ENCODE measurements at regions not wholly inside any gene's neighbourhood (a gene's known extent, or its start where the extent isn't known, plus 50 kb on each side); places are given as distances from the start of the nearest gene placed in this dataset.

DNA sequence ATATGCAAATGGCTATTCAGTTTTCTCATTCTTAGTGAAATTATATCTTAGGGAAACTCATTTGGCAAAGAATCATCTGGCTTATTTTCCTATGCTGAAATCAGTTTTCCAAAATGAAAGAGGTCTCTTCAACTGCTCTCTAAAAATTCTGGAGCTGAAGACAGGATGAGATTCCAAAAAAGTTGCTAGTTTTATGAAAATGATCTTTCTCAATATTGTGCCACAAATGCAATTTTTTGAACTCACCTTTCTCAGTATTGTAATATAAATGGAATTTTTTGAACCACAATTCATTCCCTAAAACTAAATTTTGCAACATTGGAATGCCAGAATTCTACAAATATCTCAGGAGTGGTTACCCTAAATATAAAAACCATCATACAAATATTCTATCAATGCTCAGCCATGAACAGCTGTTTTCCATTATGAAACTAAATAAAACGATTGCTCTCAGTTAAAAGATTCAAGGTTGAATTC is 147.7 kb upstream of the PKDCC start:
- H3K27ac ChIP-seq: no peak overlapping the region
- intact Hi-C loops (cut with DNase I): no loop called here
- H3K27me3 ChIP-seq: no peaks in the 10 kb centered on the region
- TF ChIP-seq POLR2A (IDR thresholded peaks at IDR 0.05) (no peak), EP300 (IDR thresholded peaks at IDR 0.05) (no peak), CTCF (IDR thresholded peaks at IDR 0.05) (no peak)
- no peaks in the 10 kb centered on the region for H3K36me3 ChIP-seq
- no peak overlapping the region for H3K4me3 ChIP-seq
- H3K9me3 ChIP-seq: no peaks in the 10 kb centered on the region
- H3K4me1 ChIP-seq (ENCODE audit: insufficient read depth): peaks cover 10% of the 10 kb centered on the region
- DNase-seq: no peak
- WGBS, 3 donors: 4 to 14% (median 10%) methylated on average over 1 of the region's 1 CpG

DNA sequence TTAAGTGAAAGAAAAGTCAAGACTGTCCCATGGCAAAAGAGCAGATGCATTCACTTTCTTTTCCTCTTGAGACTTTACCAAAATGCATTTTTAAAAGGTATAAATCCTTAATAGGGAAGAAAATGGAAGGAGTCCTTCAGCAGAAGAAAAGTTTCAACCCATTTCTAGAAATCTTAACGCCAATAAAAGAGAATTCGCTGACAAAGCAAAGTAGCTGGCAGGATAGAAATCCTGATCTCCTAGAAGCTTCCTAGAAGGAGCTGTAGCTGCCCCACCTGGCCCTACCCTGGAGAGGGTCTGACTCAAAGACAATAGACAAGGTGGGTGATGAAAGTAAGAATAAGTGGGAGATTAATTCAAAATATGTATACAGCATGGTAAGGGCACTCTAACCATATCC is 144.9 kb upstream of the PKDCC start:
- Histone ChIP-seq H3K27me3 (no peaks in the 10 kb centered on the region), H3K9me3 (no peaks in the 10 kb centered on the region), H3K4me1 (ENCODE audit: insufficient read depth) (peaks cover 21% of the 10 kb centered on the region), H3K4me3 (no peak overlapping the region), H3K36me3 (no peaks in the 10 kb centered on the region), H3K27ac (no peak overlapping the region)
- TF ChIP-seq EP300 (IDR thresholded peaks at IDR 0.05) (no peak), POLR2A (IDR thresholded peaks at IDR 0.05) (no peak), CTCF (IDR thresholded peaks at IDR 0.05) (no peak)
- intact Hi-C loops (cut with DNase I): no loop called here
- DNase-seq: no peak
- 85 to 88% (median 87%) methylated on average over 2 of the region's 2 CpGs for WGBS, 3 donors

- Histone ChIP-seq H3K4me3 (no peak overlapping the region), H3K9me3 (no peaks in the 10 kb centered on the region), H3K27ac (no peak overlapping the region), H3K27me3 (no peaks in the 10 kb centered on the region), H3K36me3 (no peaks in the 10 kb centered on the region), H3K4me1 (ENCODE audit: insufficient read depth) (peaks cover 18% of the 10 kb centered on the region)
- intact Hi-C loops (cut with DNase I): no loop called here
- no peak for DNase-seq
- no peak for TF ChIP-seq CTCF (IDR thresholded peaks at IDR 0.05)
- no peak for TF ChIP-seq EP300 (IDR thresholded peaks at IDR 0.05)
- no peak for TF ChIP-seq POLR2A (IDR thresholded peaks at IDR 0.05)
Observed at GRCh38 chr2:41903474-41904135, 144.2 kb upstream of the PKDCC start.

DNA sequence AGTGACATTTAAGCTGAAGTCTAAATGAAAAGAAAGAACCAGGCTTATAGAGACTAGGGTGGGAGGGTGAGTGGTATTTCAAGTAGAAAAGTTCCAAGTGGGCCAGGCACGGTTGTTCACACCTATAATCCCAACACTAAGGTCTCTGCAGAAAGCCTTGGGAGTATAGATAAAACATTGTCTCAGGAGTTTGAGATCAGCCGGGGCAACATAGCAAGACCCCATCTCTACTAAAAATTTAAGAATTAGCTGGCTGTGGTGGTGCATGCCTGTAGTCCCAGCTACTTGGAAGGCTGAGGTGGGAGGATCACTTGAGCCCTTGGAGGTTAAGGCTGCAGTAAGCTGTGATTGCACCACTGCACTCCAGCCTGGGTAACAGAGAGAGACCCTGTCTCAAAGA is 143.4 kb upstream of the PKDCC start:
- TF ChIP-seq EP300 (IDR thresholded peaks at IDR 0.05): no peak
- TF ChIP-seq CTCF (IDR thresholded peaks at IDR 0.05): no peak
- TF ChIP-seq POLR2A (IDR thresholded peaks at IDR 0.05): no peak
- intact Hi-C loops (cut with DNase I): no loop called here
- WGBS, 3 donors: 72 to 97% (median 94%) methylated on average over 2 of the region's 2 CpGs
- Histone ChIP-seq H3K27ac (no peak overlapping the region), H3K27me3 (no peaks in the 10 kb centered on the region), H3K4me1 (ENCODE audit: insufficient read depth) (peaks cover 18% of the 10 kb centered on the region), H3K36me3 (no peaks in the 10 kb centered on the region), H3K9me3 (no peaks in the 10 kb centered on the region), H3K4me3 (no peak overlapping the region)
- no peak for DNase-seq
